ENCODE measurements at regions not wholly inside any gene's neighbourhood (a gene's known extent, or its start where the extent isn't known, plus 50 kb on each side); places are given as distances from the start of the nearest gene placed in this dataset.

GRCh38 chr6:113731541-113731940 lies 125.6 kb upstream of the MARCKS start (continued):
- no peak for TF ChIP-seq ZNF462 (CRISPR knock-in tag; IDR thresholded peaks at IDR 0.05)
- TF ChIP-seq STAT1 (IDR thresholded peaks at IDR 0.05; ENCODE audit: unreplicated experiment) = no peak

- Mint-ChIP-seq H3K4me3 (no peak overlapping the region), H3K9me3 (no peaks in the 10 kb centered on the region), H3K27ac (no peak overlapping the region), H3K36me3 (ENCODE audit: low read depth) (no peaks in the 10 kb centered on the region), H3K4me1 (no peaks in the 10 kb centered on the region; the same call in 2 of the 3 replicates), H3K27me3 (ENCODE audit: insufficient read depth, low read depth, poor library complexity) (no peaks in the 10 kb centered on the region)
- Histone ChIP-seq H4K20me1 (replicated peaks; ENCODE audit: insufficient read depth) (no peaks in the 10 kb centered on the region), H3K27ac (ENCODE audit: low read depth) (no peak overlapping the region), H3F3A (replicated peaks; ENCODE audit: low read depth) (no peaks in the 10 kb centered on the region), H3K36me3 (ENCODE audit: insufficient read depth) (no peaks in the 10 kb centered on the region), H3K4me3 (no peak overlapping the region), H2AFZ (peak overlapping the region; percentile 29; the same call in 1 of the 2 replicates), H3K79me2 (replicated peaks; ENCODE audit: insufficient read depth) (no peaks in the 10 kb centered on the region), H3K4me2 (no peak overlapping the region), H3K27me3 (ENCODE audit: insufficient read depth) (no peaks in the 10 kb centered on the region), H3K9me2 (ENCODE audit: insufficient read depth) (no peaks in the 10 kb centered on the region), H3K4me1 (ENCODE audit: insufficient read depth) (no peaks in the 10 kb centered on the region)
- ATAC-seq (no peak), DNase-seq (ENCODE audit: low spot score) (no peak)
- TF ChIP-seq NANOG (IDR thresholded peaks at IDR 0.05; ENCODE audit: borderline replicate concordance) = no peak
- no peak for TF ChIP-seq ZNF114 (CRISPR knock-in tag; IDR thresholded peaks at IDR 0.05)
- TF ChIP-seq REST (IDR thresholded peaks at IDR 0.05; ENCODE audit: unreplicated experiment) = no peak
- no peak for TF ChIP-seq CREB1 (CRISPR knock-in tag; IDR thresholded peaks at IDR 0.05; ENCODE audit: low read depth)
- no peak for TF ChIP-seq ZNF462 (CRISPR knock-in tag; IDR thresholded peaks at IDR 0.05)
These were observed 124.7 kb upstream of the MARCKS start for GRCh38 chr6:113732384-113732966.
